T-cell (primary cell): ENCODE measurements at regions not wholly inside any gene's neighbourhood (a gene's known extent, or its start where the extent isn't known, plus 50 kb on each side); places are given as distances from the start of the nearest gene placed in this dataset.
"Not testable (repeated sequence)": the region's sequence is repeated elsewhere in the genome, so short reads cannot be mapped to it uniquely, and the experiment has no call there.

ENCODE experiments used
- ATAC-seq, 4 experiments: fragments of 200-7000 bp in 3 of 4; fragments of 150-1000 bp in 1 of 4; cut with Tn5 transposase; replicated peaks in 1 of 4; 1 replicate in 3 of 4; 2 replicates in 1 of 4; pipeline ENCODE4 v1.10.0; 2021; ENCODE audit warnings: moderate library complexity in 3 of 4, mild to moderate bottlenecking in 2 of 4, moderate number of reproducible peaks in 1 of 4
- CTCF ChIA-PET, 2 donors: fragments of 300-600 bp; sonication (Branson Sonifier 250); formaldehyde crosslinking; loops; one replicate each; lab custom pipeline; 2022; ENCODE audit warnings: antibody characterized with exemption in 2 of 2; lab: Charles Lee
- POLR2A ChIA-PET, 2 donors: fragments of 300-600 bp; sonication (Branson Sonifier 250); formaldehyde crosslinking; loops; one replicate each; lab custom pipeline; 2022; ENCODE audit warnings: antibody characterized with exemption in 2 of 2; lab: Charles Lee
- DNase-seq, 35 experiments: peaks; one replicate each; pipeline versions ENCODE4 v3.0.0 to v3.0.0-alpha.2; 2013 to 2023
- H3K27ac ChIP-seq: one replicate; pipeline ENCODE4 v1.5.1; 2013; ENCODE audit warnings: low read length
- H3K27me3 ChIP-seq, 2 experiments: replicated peaks in 1 of 2; 1 replicate in 1 of 2; 2 replicates in 1 of 2; pipeline versions ENCODE4 v1.6.1 to v1.7.0; 2013; ENCODE audit warnings: low read length in 1 of 2, mixed read lengths in 1 of 2; ENCODE audit not compliant: control insufficient read depth in 2 of 2, insufficient read depth in 2 of 2; ENCODE audit errors: extremely low read depth in 1 of 2
- H3K36me3 ChIP-seq, 2 donors: 1 replicate in 1 of 2; 2 replicates in 1 of 2; pipeline versions ENCODE4 v1.6.1 to v1.7.0; 2013; ENCODE audit warnings: low read length in 1 of 2; ENCODE audit not compliant: control insufficient read depth in 2 of 2, insufficient read depth in 1 of 2; ENCODE audit errors: extremely low read depth in 1 of 2
- H3K4me1 ChIP-seq, 2 experiments: 1 replicate in 1 of 2; 2 replicates in 1 of 2; pipeline versions ENCODE4 v1.6.1 to v1.7.0; 2013; ENCODE audit warnings: low read length in 2 of 2, mixed read lengths in 1 of 2; ENCODE audit not compliant: insufficient read depth in 2 of 2, control insufficient read depth in 1 of 2; ENCODE audit errors: extremely low read depth in 1 of 2
- H3K4me3 ChIP-seq, 2 donors: 1 replicate in 1 of 2; 2 replicates in 1 of 2; pipeline versions ENCODE4 v1.5.1 to v1.7.0; 2013; ENCODE audit warnings: mild to moderate bottlenecking in 2 of 2, low read length in 1 of 2, moderate library complexity in 1 of 2; ENCODE audit not compliant: control insufficient read depth in 1 of 2; ENCODE audit errors: extremely low read depth in 1 of 2
- H3K9me3 ChIP-seq: 2 replicates; pipeline ENCODE4 v1.7.0; 2013
- H3K27ac Mint-ChIP-seq, 2 donors: one replicate each; pipeline ENCODE4 v1.8.0; 2020 to 2021; ENCODE audit warnings: mild to moderate bottlenecking in 2 of 2, mixed read lengths in 2 of 2
- H3K27me3 Mint-ChIP-seq, 2 donors: one replicate each; pipeline ENCODE4 v1.8.0; 2021 to 2022; ENCODE audit warnings: mixed read lengths in 2 of 2
- H3K36me3 Mint-ChIP-seq: one replicate; pipeline ENCODE4 v1.8.0; 2021; ENCODE audit warnings: mixed read lengths
- H3K4me1 Mint-ChIP-seq, 3 donors: one replicate each; pipeline ENCODE4 v1.8.0; 2020 to 2022; ENCODE audit warnings: mixed read lengths in 3 of 3, mild to moderate bottlenecking in 1 of 3
- H3K4me3 Mint-ChIP-seq, 3 donors: one replicate each; pipeline ENCODE4 v1.8.0; 2020 to 2022; ENCODE audit warnings: mild to moderate bottlenecking in 3 of 3, mixed read lengths in 3 of 3, moderate library complexity in 3 of 3
- H3K9me3 Mint-ChIP-seq, 3 donors: one replicate each; pipeline ENCODE4 v1.8.0; 2020 to 2022; ENCODE audit warnings: mixed read lengths in 3 of 3
- WGBS: methylation state at CpG from one replicate; pipeline ENCODE4 v1.1.5; 2013; ENCODE audit warnings: missing lambda C conversion rate; ENCODE audit not compliant: insufficient coverage; 5-methylcytosine and 5-hydroxymethylcytosine counted together

DNA sequence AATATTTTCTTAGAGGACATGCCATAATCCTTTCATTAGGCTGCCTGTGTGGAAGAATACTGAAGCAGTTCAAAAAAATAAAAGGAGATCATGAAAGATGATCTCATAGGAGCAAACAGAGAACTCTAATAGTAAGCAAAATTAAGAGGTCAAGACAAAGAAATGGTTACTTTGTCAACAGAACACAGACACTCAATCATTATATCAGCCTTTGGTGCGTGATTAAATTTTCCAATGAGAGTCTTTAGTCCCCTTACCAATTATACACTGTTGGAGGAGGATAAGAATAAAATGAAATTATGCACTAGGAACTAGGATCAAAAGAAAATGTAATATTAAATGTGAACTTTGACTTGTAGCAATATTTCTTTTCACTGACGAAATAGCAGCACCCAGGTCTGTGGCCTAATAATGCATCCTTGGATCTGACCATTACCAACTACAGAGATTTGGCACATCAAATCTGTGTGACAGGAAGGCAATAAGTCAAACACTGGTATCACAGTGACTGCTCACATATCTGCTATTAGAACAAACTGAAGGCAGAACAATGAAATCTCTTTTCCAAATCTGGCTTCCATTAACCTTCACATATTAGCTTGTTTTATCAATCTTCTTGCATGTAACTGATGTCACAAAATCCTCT lies 1812.9 kb downstream of the PLA2G4A start:
- no CpG with 5 or more reads among the region's 2 CpGs for WGBS
- ATAC-seq (no peak), DNase-seq (no peak)
- Histone ChIP-seq H3K36me3 (no peaks in the 10 kb centered on the region), H3K27ac (no peak overlapping the region), H3K9me3 (no peaks in the 10 kb centered on the region), H3K27me3 (no peaks in the 10 kb centered on the region), H3K4me1 (no peaks in the 10 kb centered on the region), H3K4me3 (no peak overlapping the region)
- H3K4me3 Mint-ChIP-seq: no peak overlapping the region
- no peak overlapping the region for H3K27ac Mint-ChIP-seq
- ChIA-PET CTCF (no interaction called here), POLR2A (no interaction called here)
- H3K9me3 Mint-ChIP-seq: peaks cover 8 to 14% (median 10%) of the 10 kb centered on the region in 3 donors
- no peaks in the 10 kb centered on the region for H3K27me3 Mint-ChIP-seq
- H3K4me1 Mint-ChIP-seq: no peaks in the 10 kb centered on the region
- no peaks in the 10 kb centered on the region for H3K36me3 Mint-ChIP-seq

DNA sequence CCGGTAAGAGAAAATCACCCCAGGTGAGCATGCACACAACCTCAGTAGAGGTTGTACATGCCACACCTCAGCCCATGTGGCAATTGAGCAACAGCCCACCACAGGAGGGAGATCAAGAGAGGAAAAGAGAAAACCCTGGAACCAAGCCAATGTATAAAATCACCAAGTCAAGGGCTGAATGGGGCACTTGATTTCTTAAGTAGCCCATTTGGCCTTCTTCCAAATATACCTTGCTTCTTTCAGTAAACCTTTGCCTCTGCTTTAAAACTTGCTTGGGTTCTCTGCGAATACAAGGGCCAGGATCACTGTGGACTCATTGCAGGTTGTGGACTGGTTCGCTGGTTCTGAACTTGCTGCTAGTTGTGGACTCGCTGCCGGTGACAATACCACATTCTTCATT lies 1814.0 kb downstream of the PLA2G4A start:
- no peak overlapping the region for H3K4me3 Mint-ChIP-seq

DNA sequence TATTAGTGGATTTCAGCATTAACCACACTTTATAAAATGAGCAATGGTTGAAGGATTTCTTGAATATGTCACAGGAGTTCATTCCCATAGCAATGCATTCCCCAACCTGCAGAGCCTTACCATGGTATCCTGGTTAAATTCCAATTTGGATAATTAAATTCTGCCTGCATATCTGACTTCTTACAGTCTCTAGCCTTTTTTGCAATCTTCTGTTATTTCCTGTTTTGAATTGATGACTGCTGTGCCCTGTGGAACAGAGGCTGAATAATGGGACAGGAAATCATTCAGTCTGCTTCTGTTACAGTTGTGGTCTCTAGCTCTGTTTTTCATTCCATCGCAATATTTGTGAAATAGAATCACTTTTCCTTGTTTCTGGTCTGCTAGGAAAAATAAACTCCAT lies 1823.9 kb downstream of the PLA2G4A start:
- Histone ChIP-seq H3K27me3 (no peaks in the 10 kb centered on the region), H3K36me3 (no peaks in the 10 kb centered on the region), H3K4me3 (no peak overlapping the region), H3K27ac (no peak overlapping the region), H3K9me3 (no peaks in the 10 kb centered on the region), H3K4me1 (no peaks in the 10 kb centered on the region)
- H3K9me3 Mint-ChIP-seq: peaks cover 6 to 17% (median 8%) of the 10 kb centered on the region in 3 donors
- no peak overlapping the region for H3K27ac Mint-ChIP-seq
- ATAC-seq (no peak), DNase-seq (no peak)
- H3K4me3 Mint-ChIP-seq: no peak overlapping the region
- CTCF ChIA-PET: no interaction called here
- H3K36me3 Mint-ChIP-seq: no peaks in the 10 kb centered on the region
- no peaks in the 10 kb centered on the region for H3K4me1 Mint-ChIP-seq
- WGBS: no CpG with 5 or more reads among the region's 1 CpG
- no peaks in the 10 kb centered on the region for H3K27me3 Mint-ChIP-seq
- POLR2A ChIA-PET: no interaction called here

More for the DNA sequence above, 1814.0 kb downstream of the PLA2G4A start:
- CTCF ChIA-PET: no interaction called here
- Histone ChIP-seq H3K4me1 (no peaks in the 10 kb centered on the region), H3K27me3 (no peaks in the 10 kb centered on the region), H3K9me3 (no peaks in the 10 kb centered on the region), H3K27ac (no peak overlapping the region), H3K4me3 (no peak overlapping the region), H3K36me3 (no peaks in the 10 kb centered on the region)
- Mint-ChIP-seq H3K27ac (no peak overlapping the region), H3K27me3 (no peaks in the 10 kb centered on the region), H3K4me1 (no peaks in the 10 kb centered on the region), H3K36me3 (no peaks in the 10 kb centered on the region), H3K9me3 (peaks cover 8 to 14% (median 10%) of the 10 kb centered on the region in 3 donors)
- POLR2A ChIA-PET: no interaction called here
- no peak for ATAC-seq
- no peak for DNase-seq
- 94% methylated on average over 2 of the region's 5 CpGs for WGBS

DNA sequence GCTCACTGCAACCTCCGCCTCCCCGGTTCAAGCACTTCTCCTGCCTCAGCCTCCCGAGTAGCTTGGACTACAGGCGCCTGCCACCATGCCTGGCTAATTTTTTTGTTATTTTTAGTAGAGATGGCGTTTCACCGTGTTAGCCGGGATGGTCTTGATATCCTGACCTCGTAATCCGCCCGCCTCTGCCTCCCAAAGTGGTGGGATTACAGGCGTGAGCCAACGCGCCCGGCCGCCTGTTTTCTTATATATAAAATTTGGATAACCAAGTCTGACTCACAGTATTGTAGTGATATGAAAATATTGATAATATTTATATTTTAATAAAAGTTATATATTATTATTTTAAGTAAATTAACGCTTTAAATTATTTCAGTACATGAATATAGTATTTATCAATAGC lies 1821.7 kb downstream of the BRINP3 start:
- H3K9me3 Mint-ChIP-seq: peaks cover 4 to 16% (median 6%) of the 10 kb centered on the region in 3 donors
- DNase-seq, H3K4me3 ChIP-seq, H3K27ac Mint-ChIP-seq, H3K36me3 Mint-ChIP-seq, H3K27ac ChIP-seq, ATAC-seq, CTCF ChIA-PET, H3K9me3 ChIP-seq, H3K4me1 ChIP-seq, H3K27me3 ChIP-seq, H3K27me3 Mint-ChIP-seq, H3K4me3 Mint-ChIP-seq, H3K4me1 Mint-ChIP-seq, H3K36me3 ChIP-seq: not testable (repeated sequence)
- WGBS: 100% methylated on average over 2 of the region's 16 CpGs
- POLR2A ChIA-PET: interaction anchor here in 1 of 2 donors (0.7 kb wide), 1 partner anchor 112 kb away, joined by 5 read pairs; no protein-coding TSS in a partner anchor

DNA sequence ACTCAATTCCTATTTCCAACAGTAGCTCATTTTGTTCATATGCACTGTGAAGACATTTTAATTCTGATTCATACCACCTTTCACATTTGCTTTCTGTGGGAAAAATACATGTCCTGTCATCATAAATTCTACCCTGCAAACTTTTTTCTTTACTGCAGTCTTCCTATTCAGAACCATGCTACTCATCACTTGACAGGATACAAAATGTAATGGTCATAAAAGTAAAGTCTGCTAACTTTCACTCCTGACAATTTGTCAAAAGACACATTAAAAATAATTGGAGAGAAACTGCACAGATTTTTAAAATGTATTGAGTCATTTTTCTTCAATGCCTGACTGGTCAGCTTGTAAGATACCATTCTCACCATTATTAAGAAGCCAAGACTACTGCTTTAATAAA lies 1817.1 kb downstream of the BRINP3 start:
- CTCF ChIA-PET: interaction anchor here in 1 of 2 donors (0.5 kb wide), 1 partner anchor 63 kb away, joined by 3 read pairs; no protein-coding TSS in a partner anchor
- Mint-ChIP-seq H3K4me3 (no peak overlapping the region), H3K4me1 (no peaks in the 10 kb centered on the region), H3K36me3 (no peaks in the 10 kb centered on the region), H3K27ac (no peak overlapping the region), H3K9me3 (peaks cover 0 to 3% (median 0%) of the 10 kb centered on the region in 3 donors), H3K27me3 (no peaks in the 10 kb centered on the region)
- no peak overlapping the region for H3K4me3 ChIP-seq
- H3K27ac ChIP-seq: no peak overlapping the region
- H3K27me3 ChIP-seq: no peaks in the 10 kb centered on the region
- H3K4me1 ChIP-seq: no peaks in the 10 kb centered on the region
- POLR2A ChIA-PET: no interaction called here
- no peak for DNase-seq
- H3K36me3 ChIP-seq: no peaks in the 10 kb centered on the region
- H3K9me3 ChIP-seq: no peaks in the 10 kb centered on the region
- no peak for ATAC-seq

DNA sequence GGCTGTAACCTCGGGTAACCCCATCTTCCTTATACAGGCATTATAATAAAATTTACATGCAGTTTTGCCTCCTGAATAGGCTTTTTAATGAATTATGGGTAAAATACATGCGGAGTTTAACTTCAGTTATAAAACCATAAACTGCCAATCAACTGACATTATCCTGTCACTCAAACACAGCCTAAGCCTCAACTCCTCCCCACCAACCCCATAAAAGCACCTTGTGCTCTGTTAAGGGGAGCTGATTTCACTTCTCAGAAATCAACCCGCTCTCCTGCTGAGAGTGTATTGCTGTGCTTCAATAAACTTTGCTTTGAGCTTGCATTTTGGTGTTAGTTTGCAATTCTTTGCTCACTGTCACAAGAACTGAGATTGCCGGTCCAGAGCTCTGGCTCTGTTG lies 1812.2 kb downstream of the BRINP3 start:
- no peak for DNase-seq
- no peaks in the 10 kb centered on the region for H3K36me3 ChIP-seq
- CTCF ChIA-PET: no interaction called here
- H3K9me3 Mint-ChIP-seq: peaks cover 9 to 20% (median 17%) of the 10 kb centered on the region in 3 donors
- no peaks in the 10 kb centered on the region for H3K4me1 ChIP-seq
- POLR2A ChIA-PET: no interaction called here
- no peaks in the 10 kb centered on the region for H3K36me3 Mint-ChIP-seq
- no peaks in the 10 kb centered on the region for H3K27me3 ChIP-seq
- ATAC-seq: no peak
- 100% methylated on average over 1 of the region's 4 CpGs for WGBS
- H3K4me3 ChIP-seq: no peak overlapping the region
- H3K27me3 Mint-ChIP-seq: no peaks in the 10 kb centered on the region
- no peaks in the 10 kb centered on the region for H3K4me1 Mint-ChIP-seq
- H3K27ac Mint-ChIP-seq: no peak overlapping the region
- no peak overlapping the region for H3K4me3 Mint-ChIP-seq
- H3K9me3 ChIP-seq: no peaks in the 10 kb centered on the region
- no peak overlapping the region for H3K27ac ChIP-seq

DNA sequence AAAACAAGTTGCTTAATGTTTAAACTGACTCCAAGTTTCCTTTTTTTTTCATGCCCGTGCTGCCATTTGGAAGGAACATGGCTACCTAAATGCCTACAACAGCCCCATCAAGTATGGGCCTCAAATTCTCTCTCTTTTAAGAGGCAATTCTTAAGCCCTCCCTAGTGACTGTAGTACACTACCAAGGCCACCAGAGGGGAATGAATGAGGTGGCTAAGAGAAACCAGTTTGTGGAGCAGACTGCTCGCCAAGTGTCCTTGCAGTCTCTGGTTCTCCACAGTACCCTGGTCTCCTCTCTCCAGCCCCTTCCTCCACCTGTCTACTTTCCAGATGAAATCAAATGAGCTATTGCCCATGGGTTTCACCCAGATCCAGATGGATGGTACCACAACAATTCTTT lies 1809.6 kb downstream of the BRINP3 start:
- no CpG with 5 or more reads among the region's 2 CpGs for WGBS
- H3K27me3 ChIP-seq: no peaks in the 10 kb centered on the region
- no peak overlapping the region for H3K27ac ChIP-seq
- DNase-seq (no peak), ATAC-seq (no peak)
- POLR2A ChIA-PET: no interaction called here
- H3K4me3 ChIP-seq: no peak overlapping the region
- H3K4me1 Mint-ChIP-seq: no peaks in the 10 kb centered on the region
- H3K27me3 Mint-ChIP-seq: no peaks in the 10 kb centered on the region
- no peaks in the 10 kb centered on the region for H3K36me3 ChIP-seq
- H3K9me3 Mint-ChIP-seq: peaks cover 14 to 29% (median 25%) of the 10 kb centered on the region in 3 donors
- no peaks in the 10 kb centered on the region for H3K4me1 ChIP-seq
- CTCF ChIA-PET: no interaction called here
- no peak overlapping the region for H3K4me3 Mint-ChIP-seq
- H3K27ac Mint-ChIP-seq: no peak overlapping the region
- no peaks in the 10 kb centered on the region for H3K9me3 ChIP-seq
- H3K36me3 Mint-ChIP-seq: no peaks in the 10 kb centered on the region
